Stomach (tissue), 4 donors: ENCODE measurements at regions not wholly inside any gene's neighbourhood (a gene's known extent, or its start where the extent isn't known, plus 50 kb on each side); places are given as distances from the start of the nearest gene placed in this dataset.

Experiments used
- CTCF ChIP-seq, 7 experiments: fragments of 450-650 bp in 4 of 7; fragments of 200-600 bp in 3 of 7; sonication (generic) in 3 of 7; IDR thresholded peaks; one replicate each; pipeline ENCODE4 v1.5.1; 2016 to 2019; ENCODE audit warnings: antibody characterized with exemption in 7 of 7, control low read depth in 2 of 7, mild to moderate bottlenecking in 1 of 7
- POLR2A ChIP-seq, 4 donors: fragments of 450-650 bp; IDR thresholded peaks; one replicate each; pipeline ENCODE4 v1.6.1; 2016; ENCODE audit warnings: antibody characterized with exemption in 4 of 4, control low read depth in 2 of 4, mild to moderate bottlenecking in 1 of 4, moderate library complexity in 1 of 4
- POLR2AphosphoS5 ChIP-seq, 3 donors: sonication (generic); formaldehyde crosslinking; IDR thresholded peaks; one replicate each; pipeline ENCODE4 v1.6.1; 2016; ENCODE audit warnings: antibody characterized with exemption in 3 of 3

GRCh38 chr1:186754542-186755145 lies 74.1 kb upstream of the PLA2G4A start:
- TF ChIP-seq CTCF (IDR thresholded peaks at IDR 0.05) (no peak), POLR2A (IDR thresholded peaks at IDR 0.05) (no peak), POLR2AphosphoS5 (IDR thresholded peaks at IDR 0.05) (no peak)
